MM.1S (cell line): ENCODE measurements at regions not wholly inside any gene's neighbourhood (a gene's known extent, or its start where the extent isn't known, plus 50 kb on each side); places are given as distances from the start of the nearest gene placed in this dataset.

Source experiments
- DNase-seq: peaks from one replicate; pipeline ENCODE4 v3.0.0-alpha.2; 2015
- H2AFZ ChIP-seq: fragments of 300-600 bp; sonication (generic); 2 replicates; pipeline ENCODE4 v1.6.0; 2016; ENCODE audit warnings: antibody characterized with exemption, low read length
- H3F3A ChIP-seq: fragments of 300-600 bp; sonication (generic); 2 replicates; pipeline ENCODE4 v1.6.1; 2016; ENCODE audit warnings: mild to moderate bottlenecking, antibody characterized with exemption, low read length, moderate library complexity, mixed read lengths; ENCODE audit not compliant: insufficient read depth
- H3K27ac ChIP-seq: fragments of 300-600 bp; sonication (generic); 2 replicates; pipeline ENCODE4 v1.5.1; 2016; ENCODE audit warnings: mild to moderate bottlenecking, low read length
- H3K27me3 ChIP-seq: fragments of 300-600 bp; sonication (generic); replicated peaks from 2 replicates; pipeline ENCODE4 v1.6.0; 2016; ENCODE audit warnings: low read length; ENCODE audit not compliant: insufficient read depth
- H3K36me3 ChIP-seq: fragments of 300-600 bp; sonication (generic); replicated peaks from 2 replicates; pipeline ENCODE4 v1.6.1; 2016; ENCODE audit warnings: mild to moderate bottlenecking, low read length, mixed read lengths; ENCODE audit not compliant: insufficient read depth
- H3K4me1 ChIP-seq: fragments of 300-600 bp; sonication (generic); 2 replicates; pipeline ENCODE4 v1.6.1; 2016; ENCODE audit warnings: low read length, mixed read lengths
- H3K4me2 ChIP-seq: fragments of 300-600 bp; sonication (generic); 2 replicates; pipeline ENCODE4 v1.6.0; 2016; ENCODE audit warnings: low read depth, low read length
- H3K4me3 ChIP-seq: fragments of 300-600 bp; sonication (generic); 2 replicates; pipeline ENCODE4 v1.5.1; 2016; ENCODE audit warnings: low read length, mixed read lengths
- H3K79me2 ChIP-seq: fragments of 300-600 bp; sonication (generic); 2 replicates; pipeline ENCODE4 v1.6.1; 2016; ENCODE audit warnings: mixed run types, low read length, mixed read lengths
- H3K9ac ChIP-seq: fragments of 300-600 bp; sonication (generic); 2 replicates; pipeline ENCODE4 v1.6.1; 2016; ENCODE audit warnings: low read length, mixed read lengths
- H3K9me2 ChIP-seq: fragments of 300-600 bp; sonication (generic); replicated peaks from 2 replicates; pipeline ENCODE4 v1.6.1; 2016; ENCODE audit warnings: mild to moderate bottlenecking, low read length, mixed read lengths; ENCODE audit not compliant: insufficient read depth
- H3K9me3 ChIP-seq: fragments of 300-600 bp; sonication (generic); replicated peaks from 2 replicates; pipeline ENCODE4 v1.6.1; 2016; ENCODE audit warnings: mild to moderate bottlenecking, low read length, mixed read lengths; ENCODE audit not compliant: insufficient read depth
- H4K20me1 ChIP-seq: fragments of 300-600 bp; sonication (generic); 2 replicates; pipeline ENCODE4 v1.6.1; 2016; ENCODE audit warnings: mild to moderate bottlenecking, low read length, moderate library complexity, mixed read lengths; ENCODE audit not compliant: insufficient read depth
- EZH2 ChIP-seq: fragments of 300-600 bp; sonication (generic); optimal IDR thresholded peaks from 2 replicates; pipeline ENCODE3; 2017; ENCODE audit warnings: low read depth, mild to moderate bottlenecking, antibody characterized with exemption, low read length, mixed read lengths
- EZH2phosphoT487 ChIP-seq: fragments of 300-600 bp; sonication (generic); IDR thresholded peaks from 2 replicates; pipeline ENCODE4 v1.6.1; 2018; ENCODE audit warnings: antibody characterized with exemption, low read length
- TF ChIP-seq, protein P1 (sequence below): fragments of 300-600 bp; sonication (generic); IDR thresholded peaks from 2 replicates; pipeline ENCODE4 v1.5.1; 2016; ENCODE audit warnings: antibody characterized with exemption, low read length, mixed read lengths

DNA sequence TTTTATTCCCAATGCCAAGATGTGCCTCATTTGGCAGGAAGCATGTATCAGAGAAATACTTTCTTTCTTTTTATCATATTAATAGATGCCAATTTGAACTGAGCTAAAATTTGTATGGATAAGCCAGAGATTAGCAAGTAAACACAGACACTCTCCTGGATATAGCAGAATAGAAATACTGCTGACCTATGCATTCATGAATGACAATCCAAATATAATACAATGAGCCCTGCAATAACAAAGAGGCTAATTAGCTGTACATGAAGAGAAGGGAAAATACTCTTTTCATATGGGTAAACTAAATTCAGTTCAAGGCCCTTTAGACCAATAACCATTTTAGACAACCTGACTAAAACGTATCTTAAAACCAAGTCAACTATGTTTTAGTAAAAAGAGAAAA lies 388.1 kb upstream of the NR5A2 start:
- no peak for TF ChIP-seq EZH2
- Histone ChIP-seq H2AFZ (no peak overlapping the region), H3K4me2 (no peak overlapping the region)

DNA sequence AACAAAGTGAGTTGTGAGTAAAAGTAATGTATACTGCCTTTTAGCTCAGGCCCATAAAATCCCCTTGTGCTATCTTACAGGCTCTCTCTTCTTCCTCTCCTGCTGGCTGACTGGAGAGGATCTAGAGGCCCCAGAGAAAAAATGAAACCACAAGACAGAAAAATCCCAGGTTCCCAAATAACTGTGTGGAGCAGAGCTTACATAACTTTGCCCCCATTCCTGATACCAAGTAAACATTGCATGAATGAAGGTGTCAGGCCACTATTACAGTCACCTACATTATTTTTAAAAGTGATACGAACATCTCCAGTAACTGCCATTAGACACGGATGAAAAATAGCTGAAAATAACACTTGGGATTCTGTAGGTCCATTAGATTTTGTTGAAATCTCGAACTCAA lies 386.0 kb upstream of the NR5A2 start:
- H3K36me3 ChIP-seq = no peaks in the 10 kb centered on the region
- TF ChIP-seq EZH2 (no peak), EZH2phosphoT487 (no peak)
- TF ChIP-seq, protein P1, sequence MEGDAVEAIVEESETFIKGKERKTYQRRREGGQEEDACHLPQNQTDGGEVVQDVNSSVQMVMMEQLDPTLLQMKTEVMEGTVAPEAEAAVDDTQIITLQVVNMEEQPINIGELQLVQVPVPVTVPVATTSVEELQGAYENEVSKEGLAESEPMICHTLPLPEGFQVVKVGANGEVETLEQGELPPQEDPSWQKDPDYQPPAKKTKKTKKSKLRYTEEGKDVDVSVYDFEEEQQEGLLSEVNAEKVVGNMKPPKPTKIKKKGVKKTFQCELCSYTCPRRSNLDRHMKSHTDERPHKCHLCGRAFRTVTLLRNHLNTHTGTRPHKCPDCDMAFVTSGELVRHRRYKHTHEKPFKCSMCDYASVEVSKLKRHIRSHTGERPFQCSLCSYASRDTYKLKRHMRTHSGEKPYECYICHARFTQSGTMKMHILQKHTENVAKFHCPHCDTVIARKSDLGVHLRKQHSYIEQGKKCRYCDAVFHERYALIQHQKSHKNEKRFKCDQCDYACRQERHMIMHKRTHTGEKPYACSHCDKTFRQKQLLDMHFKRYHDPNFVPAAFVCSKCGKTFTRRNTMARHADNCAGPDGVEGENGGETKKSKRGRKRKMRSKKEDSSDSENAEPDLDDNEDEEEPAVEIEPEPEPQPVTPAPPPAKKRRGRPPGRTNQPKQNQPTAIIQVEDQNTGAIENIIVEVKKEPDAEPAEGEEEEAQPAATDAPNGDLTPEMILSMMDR = no peak
- H3K9ac ChIP-seq = no peak overlapping the region
- DNase-seq = no peak
- no peaks in the 10 kb centered on the region for H4K20me1 ChIP-seq
- no peaks in the 10 kb centered on the region; the same call in 1 of the 2 replicates for H3K9me3 ChIP-seq
- no peak overlapping the region for H2AFZ ChIP-seq
- no peak overlapping the region for H3K4me2 ChIP-seq
- H3K4me3 ChIP-seq = no peak overlapping the region
- H3K27ac ChIP-seq = no peak overlapping the region
- no peaks in the 10 kb centered on the region for H3K27me3 ChIP-seq
- H3K79me2 ChIP-seq = no peaks in the 10 kb centered on the region
- H3K4me1 ChIP-seq = no peaks in the 10 kb centered on the region
- no peaks in the 10 kb centered on the region for H3K9me2 ChIP-seq
- no peaks in the 10 kb centered on the region for H3F3A ChIP-seq

More for the DNA sequence above, 388.1 kb upstream of the NR5A2 start:
- H3K4me1 ChIP-seq = no peaks in the 10 kb centered on the region
- H3K27me3 ChIP-seq = no peaks in the 10 kb centered on the region
- H3K36me3 ChIP-seq = no peaks in the 10 kb centered on the region
- H3K4me3 ChIP-seq = no peak overlapping the region
- H3K9ac ChIP-seq = no peak overlapping the region
- no peak for DNase-seq
- no peaks in the 10 kb centered on the region for H3K79me2 ChIP-seq
- H3K27ac ChIP-seq = no peak overlapping the region
- no peaks in the 10 kb centered on the region; the same call in 1 of the 2 replicates for H3K9me3 ChIP-seq
- H3F3A ChIP-seq = no peaks in the 10 kb centered on the region
- H4K20me1 ChIP-seq = no peaks in the 10 kb centered on the region
- no peaks in the 10 kb centered on the region for H3K9me2 ChIP-seq

DNA sequence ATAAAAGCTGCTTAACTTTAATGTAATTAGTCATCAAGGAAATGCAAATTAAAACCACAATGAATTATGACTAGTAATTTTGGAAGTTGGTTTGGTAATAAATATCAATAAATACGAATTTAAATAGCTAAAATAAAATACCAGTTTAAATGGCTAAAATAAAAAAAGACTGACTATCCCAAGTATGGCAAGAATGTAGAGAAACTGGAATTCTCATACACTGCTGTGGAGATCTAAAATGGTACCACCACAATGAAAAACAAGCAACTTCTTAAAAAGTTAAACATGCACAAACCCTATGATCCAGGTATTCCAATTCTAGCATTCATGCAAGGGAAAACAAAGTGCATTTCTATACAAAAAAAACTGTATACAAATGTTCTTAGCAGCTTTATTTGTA lies 382.6 kb upstream of the NR5A2 start:
- Histone ChIP-seq H3K79me2 (no peaks in the 10 kb centered on the region), H3K27me3 (no peaks in the 10 kb centered on the region), H3K4me2 (no peak overlapping the region), H3K4me1 (no peaks in the 10 kb centered on the region), H2AFZ (no peak overlapping the region), H3K9me2 (no peaks in the 10 kb centered on the region), H3K9me3 (no peaks in the 10 kb centered on the region; the same call in 1 of the 2 replicates), H3K4me3 (no peak overlapping the region), H4K20me1 (no peaks in the 10 kb centered on the region), H3F3A (no peaks in the 10 kb centered on the region), H3K9ac (no peak overlapping the region), H3K27ac (no peak overlapping the region), H3K36me3 (no peaks in the 10 kb centered on the region)
- no peak for DNase-seq
- no peak for TF ChIP-seq EZH2
- no peak for TF ChIP-seq EZH2phosphoT487
- TF ChIP-seq, protein P1 = no peak

DNA sequence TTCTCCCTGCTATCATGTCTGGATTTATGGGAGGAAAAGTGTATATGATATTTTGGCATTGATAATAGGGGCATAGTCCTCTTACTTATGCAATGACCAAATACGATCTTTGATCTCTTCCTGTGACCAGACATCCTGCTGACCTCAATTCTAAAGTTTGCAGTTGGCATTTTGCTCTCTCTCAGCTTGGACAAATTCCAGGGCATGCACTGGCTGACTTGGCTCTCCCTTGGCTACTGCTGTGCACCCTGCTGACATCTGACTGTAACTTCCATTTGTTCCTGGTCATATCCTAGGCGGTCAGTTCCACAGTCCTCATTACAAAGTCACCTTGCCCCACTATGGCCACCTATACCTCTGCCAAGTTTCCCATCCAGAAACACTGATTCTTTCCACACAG lies 380.7 kb upstream of the NR5A2 start:
- TF ChIP-seq, protein P1 = no peak
- TF ChIP-seq EZH2phosphoT487 (no peak), EZH2 (no peak)
- Histone ChIP-seq H3K27me3 (no peaks in the 10 kb centered on the region), H3F3A (no peaks in the 10 kb centered on the region), H3K9me3 (no peaks in the 10 kb centered on the region), H3K36me3 (no peaks in the 10 kb centered on the region), H3K9ac (no peak overlapping the region), H2AFZ (no peak overlapping the region), H3K4me1 (no peaks in the 10 kb centered on the region), H3K79me2 (no peaks in the 10 kb centered on the region), H3K4me3 (no peak overlapping the region), H3K27ac (no peak overlapping the region), H3K4me2 (no peak overlapping the region), H3K9me2 (no peaks in the 10 kb centered on the region), H4K20me1 (no peaks in the 10 kb centered on the region)
- no peak for DNase-seq
